C4-2B (cell line): ENCODE measurements at regions not wholly inside any gene's neighbourhood (a gene's known extent, or its start where the extent isn't known, plus 50 kb on each side); places are given as distances from the start of the nearest gene placed in this dataset.

Experiments used
- H3K27ac ChIP-seq: fragments of 450-650 bp; 2 replicates; pipeline ENCODE4 v1.5.1; 2017
- ZFX ChIP-seq: fragments of 450-650 bp; IDR thresholded peaks from 2 replicates; pipeline ENCODE4 v1.6.1; 2017
- TF ChIP-seq, protein P1 (sequence below): fragments of 450-650 bp; conservative IDR thresholded peaks from 2 replicates; pipeline ENCODE4 v1.5.1; 2017; ENCODE audit warnings: mild to moderate bottlenecking

DNA sequence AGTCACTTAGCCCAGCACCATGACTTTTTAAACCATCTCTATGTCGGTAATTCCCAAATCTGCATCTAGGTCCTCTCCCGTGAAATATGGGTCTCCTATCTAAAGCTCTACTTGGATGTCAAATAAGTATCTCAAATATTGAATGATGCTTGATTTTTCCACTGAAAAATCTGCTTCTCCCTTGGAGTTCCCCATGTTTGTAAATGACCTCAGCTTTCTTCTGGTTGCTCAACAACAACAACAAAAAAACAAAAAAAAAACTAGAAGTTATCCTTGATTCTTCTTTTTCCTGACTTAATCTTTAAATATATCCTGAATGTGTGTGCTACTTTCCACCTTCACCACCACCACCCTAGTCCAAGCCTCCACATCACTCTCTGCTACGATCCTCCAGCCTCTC is 307.5 kb upstream of the UBE2E2 start:
- TF ChIP-seq, protein P1, sequence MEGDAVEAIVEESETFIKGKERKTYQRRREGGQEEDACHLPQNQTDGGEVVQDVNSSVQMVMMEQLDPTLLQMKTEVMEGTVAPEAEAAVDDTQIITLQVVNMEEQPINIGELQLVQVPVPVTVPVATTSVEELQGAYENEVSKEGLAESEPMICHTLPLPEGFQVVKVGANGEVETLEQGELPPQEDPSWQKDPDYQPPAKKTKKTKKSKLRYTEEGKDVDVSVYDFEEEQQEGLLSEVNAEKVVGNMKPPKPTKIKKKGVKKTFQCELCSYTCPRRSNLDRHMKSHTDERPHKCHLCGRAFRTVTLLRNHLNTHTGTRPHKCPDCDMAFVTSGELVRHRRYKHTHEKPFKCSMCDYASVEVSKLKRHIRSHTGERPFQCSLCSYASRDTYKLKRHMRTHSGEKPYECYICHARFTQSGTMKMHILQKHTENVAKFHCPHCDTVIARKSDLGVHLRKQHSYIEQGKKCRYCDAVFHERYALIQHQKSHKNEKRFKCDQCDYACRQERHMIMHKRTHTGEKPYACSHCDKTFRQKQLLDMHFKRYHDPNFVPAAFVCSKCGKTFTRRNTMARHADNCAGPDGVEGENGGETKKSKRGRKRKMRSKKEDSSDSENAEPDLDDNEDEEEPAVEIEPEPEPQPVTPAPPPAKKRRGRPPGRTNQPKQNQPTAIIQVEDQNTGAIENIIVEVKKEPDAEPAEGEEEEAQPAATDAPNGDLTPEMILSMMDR: no peak
- H3K27ac ChIP-seq: no peak overlapping the region

DNA sequence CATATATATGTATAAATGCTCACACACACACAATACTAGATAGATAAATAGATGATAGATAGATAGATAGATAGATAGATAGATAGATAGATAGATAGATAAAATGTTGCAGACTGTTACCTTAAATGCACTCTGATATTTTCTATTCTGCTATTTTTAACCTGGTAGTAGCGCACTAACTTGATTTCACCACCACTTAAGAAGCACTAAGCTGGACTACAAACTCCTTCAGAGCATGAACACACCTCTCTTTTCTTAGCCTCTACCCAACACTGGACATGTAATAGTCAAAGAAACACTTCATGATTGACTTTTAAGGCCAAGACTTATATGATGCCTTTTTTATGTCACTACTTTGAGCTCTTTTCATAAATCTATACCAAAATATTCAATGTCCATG is 304.6 kb upstream of the UBE2E2 start:
- TF ChIP-seq ZFX: no peak
- TF ChIP-seq, protein P1: no peak
- no peak overlapping the region for H3K27ac ChIP-seq

DNA sequence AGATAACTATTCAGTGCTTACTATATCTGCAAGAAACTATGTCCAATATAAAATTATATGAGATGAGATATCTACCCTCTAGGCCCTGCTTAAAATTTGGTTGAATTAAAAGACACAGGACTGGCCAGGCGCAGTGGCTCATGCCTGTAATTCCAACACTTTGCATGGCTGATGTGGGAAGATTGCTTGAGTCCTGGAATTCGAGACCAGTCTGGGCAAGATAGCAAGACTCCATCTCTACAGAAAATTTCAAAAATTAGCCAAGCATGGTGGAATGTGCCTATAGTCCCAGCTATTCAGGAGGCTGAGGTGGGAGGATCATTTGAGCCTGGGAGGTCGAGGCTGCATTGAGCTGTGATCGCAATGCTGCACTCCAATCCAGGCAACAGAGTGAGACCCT is 303.7 kb upstream of the UBE2E2 start:
- TF ChIP-seq ZFX: no peak
- TF ChIP-seq, protein P1: no peak
- no peak overlapping the region for H3K27ac ChIP-seq

DNA sequence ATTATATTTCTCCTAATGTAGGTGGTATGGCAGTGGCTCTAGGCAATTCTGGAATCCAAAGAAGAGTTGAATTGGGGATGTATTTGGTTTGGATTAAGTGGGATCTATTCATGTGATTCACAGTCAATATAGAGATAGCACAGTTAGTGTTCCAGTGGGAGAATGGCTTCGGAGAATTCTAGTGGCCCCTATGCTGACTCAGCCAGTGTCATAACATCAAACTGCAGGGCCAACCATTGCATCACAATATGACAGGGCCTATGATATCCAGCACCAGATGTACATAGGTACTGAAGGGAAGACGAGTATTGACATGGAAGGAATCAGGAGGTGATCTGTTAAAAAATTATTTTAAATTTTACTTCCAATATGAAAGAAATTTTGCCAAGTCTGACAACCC is 302.8 kb upstream of the UBE2E2 start:
- no peak for TF ChIP-seq ZFX
- TF ChIP-seq, protein P1: no peak
- H3K27ac ChIP-seq: no peak overlapping the region

DNA sequence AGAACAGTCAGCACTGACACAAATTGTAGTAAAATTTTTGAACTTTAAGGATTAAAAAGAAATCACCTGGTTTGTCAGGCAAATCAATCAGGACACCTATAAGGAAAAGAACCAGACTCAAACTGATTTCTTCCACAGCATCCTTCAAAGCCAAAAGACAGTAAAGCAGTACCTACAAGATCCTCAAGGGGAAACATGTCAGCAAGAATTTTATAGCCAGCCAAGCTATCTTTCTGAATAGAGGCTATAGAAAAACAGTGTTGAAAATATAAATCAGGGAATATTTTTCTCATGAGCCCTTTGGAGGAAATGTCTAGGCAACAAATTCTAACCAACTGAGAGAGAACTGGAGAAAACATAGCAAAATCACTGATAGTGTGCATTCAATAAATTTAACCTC is 301.4 kb upstream of the UBE2E2 start:
- no peak overlapping the region for H3K27ac ChIP-seq
- TF ChIP-seq, protein P1: no peak; the same call in 1 of the 2 replicates
- TF ChIP-seq ZFX: no peak

DNA sequence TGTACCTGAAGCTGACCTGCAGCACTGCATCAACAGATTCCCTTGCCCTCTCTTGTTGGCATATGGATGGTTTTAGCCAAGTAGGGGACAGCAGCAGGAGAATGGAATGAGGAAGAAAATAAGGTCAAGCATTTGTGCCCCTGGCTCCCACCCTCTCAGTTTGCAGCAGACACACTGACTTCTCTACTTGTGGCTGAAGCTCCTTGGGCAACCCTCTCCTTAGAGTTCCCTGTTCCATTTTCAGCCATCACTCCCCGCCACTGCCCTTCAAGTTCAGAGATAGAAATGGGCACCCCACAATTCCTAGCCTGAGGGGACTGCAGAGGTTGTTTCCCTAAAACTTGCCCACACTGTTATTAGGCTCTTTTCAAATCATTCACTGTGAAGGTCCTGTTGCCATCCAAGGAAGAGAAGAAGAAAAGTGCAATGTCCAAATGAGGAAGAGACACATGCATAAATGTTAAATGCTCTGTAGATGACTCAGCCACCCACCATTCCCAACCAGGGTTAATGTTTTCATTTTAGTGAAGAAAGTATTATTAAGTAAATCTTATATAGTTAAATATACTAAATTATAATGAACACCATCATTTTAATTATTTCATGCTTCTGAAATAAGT is 295.9 kb upstream of the UBE2E2 start:
- no peak overlapping the region for H3K27ac ChIP-seq
- TF ChIP-seq, protein P1: no peak
- no peak for TF ChIP-seq ZFX

DNA sequence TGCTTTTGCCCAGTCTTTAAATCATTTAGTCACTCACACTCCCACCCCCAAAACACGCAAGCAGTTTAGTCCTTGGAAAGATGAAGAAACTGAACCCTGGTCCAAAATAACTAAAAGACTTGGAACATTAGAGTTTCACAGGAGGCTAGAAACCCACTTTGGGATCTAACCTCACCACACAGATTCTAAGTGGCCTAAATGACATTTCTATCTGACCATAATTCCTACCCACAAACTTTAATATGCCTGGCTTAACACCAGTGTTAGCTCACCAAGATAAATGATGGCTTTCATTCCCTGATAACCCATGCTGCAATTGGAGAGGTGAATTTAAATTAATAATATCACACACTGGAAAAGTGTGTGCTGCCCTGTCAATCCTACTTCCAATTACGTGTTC is 295.3 kb upstream of the UBE2E2 start:
- H3K27ac ChIP-seq: no peak overlapping the region
- no peak for TF ChIP-seq ZFX
- TF ChIP-seq, protein P1: no peak
